ENCODE measurements at regions not wholly inside any gene's neighbourhood (a gene's known extent, or its start where the extent isn't known, plus 50 kb on each side); places are given as distances from the start of the nearest gene placed in this dataset.

DNA sequence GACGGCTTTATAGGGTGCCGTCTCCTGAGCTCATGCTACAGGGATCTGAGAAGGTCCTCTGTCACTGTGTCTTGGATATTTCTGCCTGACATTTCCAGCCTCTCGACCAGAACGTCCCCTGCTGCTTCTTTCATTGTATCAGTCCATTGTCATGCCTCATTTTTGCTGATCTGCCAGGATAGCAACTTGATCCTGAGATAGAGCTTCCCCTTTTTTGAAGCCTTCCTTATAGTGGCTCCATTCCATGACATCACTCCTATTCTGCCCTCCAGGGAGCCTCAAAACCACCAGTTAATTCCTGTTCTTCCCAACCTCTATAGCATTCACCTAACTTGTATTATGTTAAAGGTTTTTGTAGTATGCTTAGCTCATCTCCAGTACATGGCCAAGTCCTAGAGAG is 431.8 kb upstream of the NOX3 start:
- H3K27me3 ChIP-seq (ENCODE audit: control insufficient read depth, insufficient read depth, low read length), result no peaks in the 10 kb centered on the region
- no peak overlapping the region for H3K4ac ChIP-seq (ENCODE audit: low read depth, low read length)
- H2BK5ac ChIP-seq (ENCODE audit: low read depth, low read length, poor library complexity, severe bottlenecking), result no peak overlapping the region
- H2BK120ac ChIP-seq (ENCODE audit: low read depth, low read length), result no peak overlapping the region
- intact Hi-C loops (cut with micrococcal nuclease) (loop anchor here (10.0 kb wide), 2 partner anchors 127 to 563 kb away; no protein-coding TSS in a partner anchor), dilution Hi-C loops (cut with HindIII; ENCODE audit: low sequenced_read_pairs, unreplicated experiment) (no loop called here), in situ Hi-C loops (cut with MboI; ENCODE audit: low sequenced_read_pairs) (no loop called here)
- no peak overlapping the region for H2AK9ac ChIP-seq (replicated peaks; ENCODE audit: low read depth, low read length, poor library complexity)
- H3K9me3 ChIP-seq (ENCODE audit: control insufficient read depth, insufficient read depth, low read length), result no peaks in the 10 kb centered on the region
- no TSS peak for BruUV-seq (replicated peaks)
- ATAC-seq (ENCODE audit: low read depth), result no peak
- 94% methylated on average over 4 of the region's 4 CpGs; no CpG with 5 or more reads in 1 of the 2 experiments for WGBS, 2 experiments (ENCODE audit: extremely low coverage in 2 of 2, insufficient read length in 1 of 2)
- H3K56ac ChIP-seq (ENCODE audit: extremely low read depth, insufficient read depth, low read length), result no peak overlapping the region
- H4K20me1 ChIP-seq (ENCODE audit: insufficient read depth, low read length), result no peaks in the 10 kb centered on the region
- H2BK20ac ChIP-seq (ENCODE audit: low read depth, low read length), result peak overlapping the region; percentile 0; the same call in 1 of the 2 replicates
- H3K79me1 ChIP-seq (ENCODE audit: low read depth in 1 of 2, low read length in 2 of 2), result no peaks in the 10 kb centered on the region
- H3K9ac ChIP-seq (ENCODE audit: low read depth, low read length), result no peak overlapping the region
- POLR2A ChIA-PET (ENCODE audit: unreplicated experiment), result no interaction called here
- H3K23ac ChIP-seq (ENCODE audit: low read depth, low read length), result no peak overlapping the region
- H3K4me3 ChIP-seq (ENCODE audit: insufficient read depth, low read depth, low read length), result no peak overlapping the region
- H3K4me2 ChIP-seq (ENCODE audit: low read depth, low read length), result no peak overlapping the region
- H4K5ac ChIP-seq (ENCODE audit: low read depth, low read length), result no peak overlapping the region
- H2BK15ac ChIP-seq (ENCODE audit: low read depth, low read length), result peak overlapping the region; percentile 65; the same call in 1 of the 3 replicates
- H4K91ac ChIP-seq (ENCODE audit: insufficient read depth, low read depth, low read length), result no peak overlapping the region
- H3K4me1 ChIP-seq (ENCODE audit: control insufficient read depth, insufficient read depth, low read length), result peaks cover 8% of the 10 kb centered on the region
- TF ChIP-seq MAZ (IDR thresholded peaks at IDR 0.05; ENCODE audit: borderline replicate concordance, low read depth, low read length), result no peak
- H4K8ac ChIP-seq (ENCODE audit: low read depth in 2 of 2, low read length in 2 of 2), result no peak overlapping the region
- no peak overlapping the region for H2AK5ac ChIP-seq (ENCODE audit: low read depth, low read length)
- no peak overlapping the region for H2AFZ ChIP-seq (replicated peaks; ENCODE audit: low read length, poor library complexity)
- no peak overlapping the region for H3K18ac ChIP-seq (ENCODE audit: low read depth, low read length)
- H3K36me3 ChIP-seq (ENCODE audit: control insufficient read depth, insufficient read depth, low read length), result no peaks in the 10 kb centered on the region
- H3K14ac ChIP-seq (replicated peaks; ENCODE audit: low read depth, low read length), result no peak overlapping the region
- CTCF ChIA-PET, result no interaction called here
- H3K9me1 ChIP-seq (ENCODE audit: insufficient read depth, low read length), result no peaks in the 10 kb centered on the region
- DNase-seq, result no peak
- H3K27ac ChIP-seq (ENCODE audit: insufficient read depth, low read length), result no peak overlapping the region
